GM12878 (cell line): ENCODE measurements at regions not wholly inside any gene's neighbourhood (a gene's known extent, or its start where the extent isn't known, plus 50 kb on each side); places are given as distances from the start of the nearest gene placed in this dataset.

Experiments used
- ATAC-seq: fragments of 200-7000 bp; cut with Tn5 transposase; 3 replicates; pipeline ENCODE4 v1.9.1; 2020; ENCODE audit warnings: mild to moderate bottlenecking, moderate library complexity
- BruUV-seq: library from RNA; stranded (reverse); fragments of 400-500 nt; replicated peaks from 2 replicates; lab custom pipeline; 2021; lab: Mats Ljungman, UMichigan
- CTCF ChIA-PET: fragments of 300-600 bp; sonication (Branson Sonifier 250); formaldehyde crosslinking; extraction: SDS; loops from one replicate; lab custom pipeline; 2021; ENCODE audit warnings: inconsistent platforms; lab: Yijun Ruan, JAX
- POLR2A ChIA-PET: fragments of 350-600 bp; formaldehyde crosslinking; extraction: SDS; loops from one replicate; lab custom pipeline; 2021; ENCODE audit warnings: inconsistent platforms; lab: Charles Lee
- RAD21 ChIA-PET: fragments of 300-600 bp; sonication (Branson Sonifier 250); formaldehyde crosslinking; loops from one replicate; lab custom pipeline; 2023; ENCODE audit warnings: antibody characterized with exemption; ENCODE audit not compliant: unreplicated experiment; lab: Charles Lee
- SMC1A ChIA-PET: fragments of 300-600 bp; sonication (Branson Sonifier 250); formaldehyde crosslinking; loops from one replicate; lab custom pipeline; 2023; ENCODE audit not compliant: unreplicated experiment, uncharacterized antibody; lab: Charles Lee
- DNase-seq: peaks from one replicate; pipeline ENCODE4 v3.0.0-alpha.2; 2011; ENCODE audit warnings: low read depth, low spot score
- FAIRE-seq: peaks from 3 replicates; lab custom pipeline; 2011; peaks lifted over from hg19 to GRCh38; lab: Jason Lieb, UNC
- H2AFZ ChIP-seq: 2 replicates; pipeline ENCODE4 v1.6.0; 2011; ENCODE audit warnings: low read depth, low read length, control low read depth; ENCODE audit not compliant: control insufficient read depth
- H3K27ac ChIP-seq: 2 replicates; pipeline ENCODE4 v1.5.1; 2011; ENCODE audit warnings: control low read depth; ENCODE audit not compliant: control insufficient read depth, insufficient read depth
- H3K27me3 ChIP-seq, 2 experiments: replicated peaks in 1 of 2; 2 replicates each; pipeline versions ENCODE4 v1.6.0 to v1.6.1; 2011; ENCODE audit warnings: low read length in 1 of 2; ENCODE audit not compliant: control insufficient read depth in 2 of 2, insufficient read depth in 2 of 2
- H3K36me3 ChIP-seq, 2 experiments: 2 replicates each; pipeline ENCODE4 v1.5.1; 2011; ENCODE audit warnings: low read length in 1 of 2; ENCODE audit not compliant: control insufficient read depth in 2 of 2, insufficient read depth in 2 of 2
- H3K4me1 ChIP-seq: 2 replicates; pipeline ENCODE4 v1.6.1; 2011; ENCODE audit warnings: mild to moderate bottlenecking, low read length, moderate library complexity, mixed read lengths; ENCODE audit not compliant: control insufficient read depth, insufficient read depth
- H3K4me2 ChIP-seq: 2 replicates; pipeline ENCODE4 v1.6.0; 2011; ENCODE audit warnings: control low read depth; ENCODE audit not compliant: control insufficient read depth, insufficient read depth
- H3K4me3 ChIP-seq: fragments of 200-600 bp; sonication (generic); 2 replicates; pipeline ENCODE4 v1.5.1; 2016
- H3K79me2 ChIP-seq: 2 replicates; pipeline ENCODE4 v1.6.0; 2011; ENCODE audit warnings: low read length; ENCODE audit not compliant: control insufficient read depth, insufficient read depth
- H3K9ac ChIP-seq: 2 replicates; pipeline ENCODE4 v1.8.0; 2011; ENCODE audit warnings: low read length, control low read depth, mixed read lengths; ENCODE audit not compliant: control insufficient read depth, insufficient read depth
- H3K9me3 ChIP-seq: replicated peaks from 3 replicates; pipeline ENCODE4 v1.5.1; 2011; ENCODE audit warnings: mild to moderate bottlenecking, low read length; ENCODE audit not compliant: control insufficient read depth, insufficient read depth
- H4K20me1 ChIP-seq: 2 replicates; pipeline ENCODE4 v1.6.0; 2011; ENCODE audit not compliant: control insufficient read depth, insufficient read depth
- KAT2A ChIP-seq: conservative IDR thresholded peaks from 2 replicates; pipeline ENCODE4 v1.6.1; 2011; ENCODE audit warnings: low read depth, low read length; ENCODE audit not compliant: control insufficient read depth
- MEF2B ChIP-seq: fragments of 450-650 bp; IDR thresholded peaks from 2 replicates; pipeline ENCODE4 v1.6.1; 2018; ENCODE audit warnings: mild to moderate bottlenecking, moderate library complexity; ENCODE audit not compliant: partially characterized antibody, poor library complexity, severe bottlenecking
- PML ChIP-seq: IDR thresholded peaks from 2 replicates; pipeline ENCODE4 v1.6.1; 2012; ENCODE audit warnings: low read length, inconsistent platforms
- RUNX3 ChIP-seq: IDR thresholded peaks from 2 replicates; pipeline ENCODE4 v1.6.1; 2012; ENCODE audit warnings: low read length, inconsistent platforms
- WGBS: methylation state at CpG from one replicate; pipeline ENCODE4 v1.1.6; 2016; ENCODE audit warnings: low lambda C conversion rate; ENCODE audit not compliant: insufficient replicate concordance, insufficient coverage; ENCODE audit errors: missing lambda C conversion rate; 5-methylcytosine and 5-hydroxymethylcytosine counted together
- in situ Hi-C: fragments of 300-500 bp; cut with MboI; formaldehyde crosslinking; loops from 9 replicates; pipeline ENCODE4 v1.14.3; 2018; ENCODE audit warnings: mixed read lengths
- intact Hi-C: fragments of 100-400 bp; cut with micrococcal nuclease; formaldehyde crosslinking; loops from one replicate; pipeline ENCODE4 v1.14.2; 2022; ENCODE audit not compliant: unreplicated experiment

GRCh38 chr20:50341050-50341449, 150.4 kb downstream of the CEBPB start:
- Histone ChIP-seq H3K79me2 (no peaks in the 10 kb centered on the region), H2AFZ (no peak overlapping the region), H3K4me3 (no peak overlapping the region), H3K27ac (no peak overlapping the region), H4K20me1 (no peaks in the 10 kb centered on the region), H3K9ac (no peak overlapping the region), H3K4me2 (no peak overlapping the region), H3K27me3 (no peaks in the 10 kb centered on the region), H3K36me3 (no peaks in the 10 kb centered on the region), H3K4me1 (peaks cover 61% of the 10 kb centered on the region), H3K9me3 (no peaks in the 10 kb centered on the region)
- ChIA-PET POLR2A (no interaction called here), CTCF (no interaction called here), SMC1A (no interaction called here), RAD21 (no interaction called here)
- BruUV-seq: no TSS peak
- in situ Hi-C loops (no loop called here), intact Hi-C loops (no loop called here)
- TF ChIP-seq KAT2A: no peak
- FAIRE-seq: no peak
- ATAC-seq: no peak
- WGBS: 74% methylated on average over 9 of the region's 9 CpGs
- no peak for DNase-seq

DNA sequence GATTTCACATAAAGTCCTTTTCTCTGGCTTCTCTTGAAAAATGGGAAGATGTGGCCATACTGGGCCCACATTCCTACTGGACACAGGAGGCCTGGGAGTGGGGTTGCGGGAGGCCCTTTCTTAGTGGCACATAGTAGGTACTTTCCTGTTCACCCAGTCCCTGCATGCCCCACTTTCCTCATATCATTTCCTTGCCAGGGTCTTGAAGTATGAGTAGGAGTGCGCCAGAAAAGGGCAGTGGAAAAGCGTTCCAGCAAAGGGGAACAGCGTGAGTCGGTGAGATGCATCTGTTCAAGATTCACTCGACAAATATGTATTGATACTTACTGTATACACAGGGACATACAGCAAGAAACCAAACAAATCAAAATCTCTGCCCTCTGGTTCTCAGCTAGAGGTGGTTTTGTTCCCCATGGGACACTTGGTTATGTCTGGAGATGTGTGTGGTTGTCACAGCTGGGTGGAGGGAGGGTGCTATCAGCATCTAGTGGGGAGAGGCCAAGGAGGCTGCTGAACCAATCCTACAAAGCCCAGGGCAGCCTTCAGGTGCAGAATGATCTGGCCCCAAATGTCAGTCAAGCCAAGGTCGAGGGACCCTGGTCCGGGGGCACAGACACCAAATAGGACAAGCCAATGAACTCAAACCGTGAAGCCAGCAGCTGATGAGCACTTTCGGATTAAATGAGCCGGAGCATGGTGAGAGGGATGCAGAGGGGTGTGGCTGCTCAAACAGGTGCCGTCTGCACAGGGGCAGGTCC, 151.4 kb downstream of the CEBPB start:
- FAIRE-seq (no peak), DNase-seq (no peak), ATAC-seq (peak; percentile 18)
- H3K79me2 ChIP-seq: no peaks in the 10 kb centered on the region
- RAD21 ChIA-PET: no interaction called here
- H4K20me1 ChIP-seq: no peaks in the 10 kb centered on the region
- no peak overlapping the region for H3K27ac ChIP-seq
- TF ChIP-seq RUNX3 (0 out of 2 replicates have a peak, but pooled peaks have one; percentile 16), PML (no peak), MEF2B (peak; percentile 48)
- no peak overlapping the region for H3K9ac ChIP-seq
- peaks cover 68% of the 10 kb centered on the region for H3K4me1 ChIP-seq
- in situ Hi-C loops: no loop called here
- no peaks in the 10 kb centered on the region for H3K36me3 ChIP-seq
- no peak overlapping the region for H3K4me3 ChIP-seq
- POLR2A ChIA-PET: no interaction called here
- CTCF ChIA-PET: no interaction called here
- no peaks in the 10 kb centered on the region for H3K9me3 ChIP-seq
- H3K27me3 ChIP-seq: no peaks in the 10 kb centered on the region
- intact Hi-C loops: no loop called here
- H3K4me2 ChIP-seq: no peak overlapping the region
- SMC1A ChIA-PET: no interaction called here
- WGBS: 23% methylated on average over 12 of the region's 12 CpGs
- no TSS peak for BruUV-seq
- H2AFZ ChIP-seq: no peak overlapping the region
